Pulmonary artery endothelial cell (primary cell): ENCODE measurements at regions not wholly inside any gene's neighbourhood (a gene's known extent, or its start where the extent isn't known, plus 50 kb on each side); places are given as distances from the start of the nearest gene placed in this dataset.

Experiments
- DNase-seq: peaks from one replicate; pipeline ENCODE4 v3.0.0-alpha.2; 2011; ENCODE audit warnings: low read depth, low spot score

DNA sequence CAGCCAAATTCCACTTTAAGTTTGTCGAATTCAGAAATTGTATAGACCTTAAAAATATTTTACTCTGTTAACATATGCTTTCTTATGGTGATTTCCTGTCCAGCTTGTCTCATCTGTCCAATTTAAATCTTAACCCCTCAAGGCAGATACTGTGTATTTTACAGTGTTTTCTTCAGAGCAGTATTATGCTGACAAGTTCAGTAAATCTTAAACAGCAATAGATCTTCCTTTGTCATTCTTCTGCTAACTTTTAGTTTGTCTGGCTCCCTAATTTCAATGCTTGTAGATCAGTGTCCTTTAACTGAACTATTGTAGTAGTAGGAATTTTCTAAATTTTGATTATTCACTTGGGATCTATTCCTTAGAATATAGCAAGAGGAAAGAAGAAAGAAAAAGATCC is 52.8 kb upstream of the MEIS1 start:
- no peak for DNase-seq

DNA sequence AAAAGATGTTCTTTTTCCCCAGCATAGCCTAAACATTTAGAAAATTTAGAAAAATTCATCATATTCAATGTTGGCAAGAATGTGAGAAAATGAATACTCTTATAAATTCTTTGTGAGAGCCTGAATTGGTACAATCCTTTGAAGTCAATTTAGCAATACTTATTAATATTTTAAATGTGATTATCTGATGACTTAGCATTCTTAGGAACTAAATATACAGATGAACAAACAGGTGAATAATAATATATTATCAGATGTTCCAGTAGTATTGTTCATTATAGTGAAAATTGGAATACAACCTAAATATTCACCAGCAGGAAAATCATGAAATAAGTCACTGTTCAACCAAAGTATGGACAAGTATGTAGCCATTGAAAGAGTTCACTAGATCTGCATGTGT is 55.5 kb upstream of the MEIS1 start:
- no peak for DNase-seq

DNA sequence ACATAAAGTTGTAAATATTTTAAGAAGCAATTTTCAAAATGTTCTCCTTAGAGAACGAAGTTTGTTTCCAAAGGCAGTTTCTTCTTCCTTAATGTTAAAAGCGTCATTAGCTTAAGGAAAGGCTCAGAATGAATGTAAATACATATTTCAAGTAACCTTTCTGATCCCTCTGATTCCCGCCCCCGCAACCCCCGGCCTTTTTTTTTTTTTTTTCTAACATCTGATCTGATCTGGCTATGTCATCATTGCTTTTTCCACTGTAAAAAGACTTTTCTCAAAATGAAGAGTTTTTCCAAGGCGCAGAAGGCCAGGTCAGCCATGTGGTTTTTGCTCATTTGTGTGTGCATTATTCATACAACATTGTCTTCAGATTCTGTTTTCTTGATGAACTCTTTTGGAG is 57.1 kb upstream of the MEIS1 start:
- DNase-seq = no peak

DNA sequence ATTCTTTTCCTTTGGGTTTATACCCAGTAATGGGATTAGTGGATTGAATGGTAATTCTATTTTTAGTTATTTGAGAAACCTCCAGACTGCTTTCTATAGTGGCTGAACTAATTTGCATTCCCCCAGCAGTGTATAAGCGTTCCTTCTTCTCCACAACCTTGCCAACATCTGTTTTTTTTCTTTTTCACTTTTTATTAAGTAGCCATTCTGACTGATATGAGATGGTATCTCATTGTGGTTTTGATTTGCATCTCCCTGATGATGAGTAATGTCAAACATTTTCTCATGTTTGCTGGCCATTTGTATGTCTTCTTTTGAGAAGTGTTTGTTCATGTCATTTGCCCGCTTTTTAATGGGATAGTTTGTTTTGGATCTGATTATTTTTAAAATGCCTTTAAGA is 64.1 kb upstream of the MEIS1 start:
- no peak for DNase-seq

DNA sequence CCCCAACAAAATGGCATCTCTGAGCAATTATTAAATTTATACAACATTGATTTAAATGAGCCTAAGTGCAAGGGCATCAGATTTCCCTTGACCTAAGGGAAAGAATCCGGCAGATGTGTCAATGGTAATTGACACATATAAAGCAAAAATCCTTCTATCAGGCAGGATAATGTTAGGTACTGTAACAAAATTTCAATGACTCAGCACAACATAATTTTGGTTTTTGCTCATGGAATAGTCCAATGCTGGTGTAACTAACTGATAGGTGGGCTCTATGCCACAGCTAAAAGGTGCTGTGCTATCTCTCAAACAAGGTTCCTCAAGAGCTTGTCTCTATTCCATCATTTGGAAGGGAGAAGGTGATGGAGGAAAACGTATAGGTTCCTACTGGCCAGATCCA is 68.3 kb upstream of the MEIS1 start:
- DNase-seq = no peak

DNA sequence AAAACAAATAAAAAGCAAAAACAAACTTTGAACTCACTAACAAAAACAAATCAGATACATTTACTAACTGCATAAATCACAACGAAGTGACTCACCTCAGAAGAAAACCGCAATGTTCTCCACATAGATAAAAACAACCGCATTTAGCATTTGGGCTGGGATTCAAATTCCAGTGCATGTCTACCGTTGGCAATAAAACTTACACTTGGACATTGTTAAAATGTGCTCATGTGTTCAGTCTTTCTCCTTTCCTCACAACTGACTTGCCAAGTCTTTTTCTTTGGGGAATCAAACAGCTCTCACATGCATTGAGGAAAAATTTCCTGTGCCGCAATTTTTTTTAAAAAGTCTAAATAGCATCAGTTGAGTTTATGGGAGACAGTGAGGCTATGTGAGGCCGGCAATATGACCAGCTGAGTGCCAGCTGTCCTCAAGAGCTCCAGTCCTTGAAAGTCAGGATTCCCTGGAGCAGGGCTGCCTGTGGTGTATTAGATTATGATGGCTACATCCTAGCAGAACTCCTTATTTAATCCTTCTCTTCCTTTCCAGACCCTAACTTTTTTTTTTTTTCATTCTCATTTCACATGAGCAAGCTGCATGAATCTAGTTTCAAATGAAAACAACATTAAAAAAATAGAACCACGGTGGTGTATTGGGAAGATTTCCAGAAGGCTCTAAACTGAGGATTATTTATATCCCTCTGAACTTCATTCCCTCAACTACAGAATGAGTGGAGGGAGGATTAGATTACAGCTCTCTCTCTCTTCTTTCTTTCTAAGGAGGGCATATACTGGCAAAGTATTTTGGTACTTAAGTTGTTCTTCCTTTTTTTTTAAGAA is 70.2 kb upstream of the MEIS1 start:
- DNase-seq = no peak

DNA sequence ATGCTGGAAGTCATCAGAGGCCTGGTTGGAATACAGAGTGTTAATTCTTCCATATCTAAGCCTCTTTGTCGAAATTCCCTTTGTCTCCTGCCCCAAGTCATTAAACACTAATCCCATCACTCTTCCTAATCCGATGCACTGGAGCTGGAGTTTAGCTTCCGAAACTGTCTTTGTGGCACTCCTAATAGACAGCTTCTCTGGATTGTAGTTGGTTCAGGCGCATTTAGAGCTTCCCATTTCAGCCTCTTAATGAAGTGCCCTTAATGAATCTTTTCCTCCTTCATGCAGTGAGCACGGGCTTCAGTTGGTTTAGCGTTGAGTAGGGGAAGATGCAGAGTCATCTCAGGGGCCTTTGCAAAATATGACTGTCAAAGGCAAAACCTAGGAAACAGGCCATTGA is 72.2 kb upstream of the MEIS1 start:
- no peak for DNase-seq

DNA sequence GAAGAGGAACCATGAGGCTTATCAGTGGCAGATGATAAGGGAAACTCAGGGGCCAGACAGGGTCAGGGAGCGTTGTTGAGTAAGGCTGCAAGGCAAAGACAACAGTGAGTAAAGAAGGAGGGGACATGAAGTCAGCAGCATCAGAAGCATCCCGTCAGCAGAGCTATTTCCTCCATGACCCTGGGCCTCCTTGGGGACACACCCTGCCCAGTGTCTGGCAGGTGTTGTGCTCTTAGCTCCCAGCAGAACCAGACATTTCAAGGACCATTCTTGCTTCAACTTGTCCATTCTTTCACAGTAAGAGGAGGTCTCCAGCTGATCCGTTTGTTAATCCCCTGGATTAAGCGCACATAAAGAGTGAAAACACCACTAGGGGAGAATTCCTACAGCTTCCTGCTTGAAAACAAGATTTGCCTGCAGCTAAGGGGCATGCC is 88.7 kb upstream of the MEIS1 start:
- DNase-seq = no peak

DNA sequence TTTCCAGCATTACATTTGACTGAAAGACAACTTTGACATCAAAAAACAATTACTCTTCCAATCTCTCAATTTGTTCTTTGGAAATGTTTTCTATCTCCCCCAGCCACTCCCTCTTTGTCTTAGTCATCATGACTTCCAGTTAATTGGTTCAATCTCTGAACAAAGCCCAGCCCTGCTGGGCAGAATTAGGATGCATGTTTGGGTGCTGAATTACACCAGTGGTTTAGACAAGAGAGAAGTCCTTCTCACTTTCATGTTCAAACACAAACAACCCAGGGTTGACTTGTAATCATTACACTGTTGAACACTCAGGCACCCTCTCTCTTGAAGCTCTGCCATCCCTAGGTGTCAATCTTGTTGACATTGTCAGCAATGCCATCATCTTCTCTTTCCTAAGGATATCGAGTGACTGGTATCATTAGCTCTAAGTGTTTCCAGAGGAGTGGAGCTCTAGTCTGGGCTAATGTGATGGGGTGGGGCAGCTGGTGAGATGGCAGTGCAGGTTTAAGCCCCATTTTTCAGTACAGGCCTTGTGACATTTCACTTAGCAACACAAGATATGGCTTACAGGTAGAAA is 90.8 kb upstream of the MEIS1 start:
- no peak for DNase-seq

DNA sequence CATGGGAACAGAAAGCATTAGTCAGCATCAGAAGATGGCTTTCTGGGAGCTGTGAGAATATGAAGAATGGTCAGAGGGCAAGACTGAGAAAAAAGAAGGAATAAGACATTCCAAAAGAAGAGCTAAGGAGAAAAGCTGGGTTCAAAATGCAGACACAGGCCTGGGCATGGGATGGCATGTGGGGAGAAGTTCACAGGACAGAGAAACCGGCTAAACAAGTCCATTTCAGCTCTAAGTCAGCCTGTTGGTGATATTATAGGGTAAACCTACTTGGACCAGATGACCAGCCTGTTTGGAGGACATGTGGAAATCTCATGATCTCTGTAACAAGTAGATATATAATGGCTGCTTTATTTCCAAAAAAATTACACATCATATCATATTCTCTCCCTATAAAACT is 91.7 kb upstream of the MEIS1 start:
- no peak for DNase-seq

DNA sequence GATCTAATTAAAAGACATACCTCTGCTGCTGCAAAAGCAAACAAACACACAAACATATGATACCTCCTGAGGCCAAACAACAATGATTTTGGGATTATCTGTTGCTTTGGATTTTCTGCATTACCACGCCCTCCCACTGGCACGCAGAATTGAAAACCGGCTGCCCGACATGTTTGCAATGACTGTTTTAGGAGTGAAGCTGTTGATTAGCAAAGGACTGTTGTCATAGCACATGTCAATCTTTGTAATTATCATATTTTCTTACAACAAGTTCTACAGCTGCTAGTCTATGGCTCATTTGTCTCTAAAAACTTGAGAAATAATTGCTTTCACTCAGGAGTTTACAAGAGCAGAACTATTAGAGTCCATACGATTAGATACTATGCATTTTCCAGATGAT is 94.4 kb upstream of the MEIS1 start:
- no peak for DNase-seq

DNA sequence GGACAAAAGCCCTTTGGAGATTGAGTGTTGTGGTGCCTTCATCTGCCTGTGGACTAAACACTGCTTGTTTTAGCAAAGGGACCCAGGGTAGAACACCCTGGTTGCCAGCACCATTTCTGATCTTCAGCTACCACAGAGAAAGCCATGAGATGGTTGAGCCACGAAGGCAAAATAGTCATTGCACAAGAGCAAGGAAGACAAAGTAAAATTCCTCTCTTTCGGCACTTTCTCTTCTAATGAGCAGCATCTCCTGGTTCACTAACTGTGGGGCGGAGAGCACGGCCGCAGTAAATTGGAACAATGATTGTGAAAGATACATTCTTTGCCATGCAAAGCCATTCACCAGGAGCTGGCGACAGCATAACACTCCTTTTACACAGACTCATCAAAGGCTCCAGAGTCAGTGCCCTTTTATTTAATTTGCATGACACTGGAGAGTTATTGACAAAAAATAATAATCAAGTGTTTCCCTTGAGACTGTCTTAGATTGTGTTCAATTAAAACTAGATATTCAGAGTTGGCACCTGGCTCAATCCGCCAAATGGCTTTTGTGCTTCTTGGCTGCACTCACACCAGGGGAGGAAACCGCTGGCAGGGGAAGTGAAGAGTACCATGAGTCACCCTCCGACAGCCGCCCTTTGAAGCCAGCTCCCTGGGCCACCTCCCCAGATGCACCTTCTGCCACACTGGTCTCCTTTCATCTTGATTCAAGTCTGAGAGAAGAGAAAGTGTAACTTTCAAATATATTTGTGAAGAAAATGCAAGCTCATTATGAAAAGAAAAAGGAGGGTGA is 100.5 kb upstream of the MEIS1 start:
- DNase-seq = no peak

DNA sequence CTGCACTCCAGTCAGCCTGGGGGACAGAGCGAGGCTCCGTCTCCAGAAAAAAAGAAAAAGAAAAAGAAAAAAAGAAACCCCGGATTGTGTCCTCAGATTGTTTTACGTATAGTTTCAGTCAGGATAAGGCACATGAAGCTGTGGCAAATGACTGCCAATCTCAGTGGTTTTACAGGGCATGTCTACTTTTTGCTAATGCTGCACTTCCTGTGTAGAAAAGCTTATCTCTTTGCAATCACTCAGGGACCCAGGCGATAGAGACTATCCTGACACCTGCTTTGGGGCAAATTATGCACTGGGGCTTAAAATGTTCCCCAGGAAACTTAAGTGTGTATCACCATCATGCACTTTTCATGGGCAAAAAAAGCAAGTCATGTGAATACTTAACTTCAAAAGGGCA is 103.7 kb upstream of the MEIS1 start:
- DNase-seq = no peak

DNA sequence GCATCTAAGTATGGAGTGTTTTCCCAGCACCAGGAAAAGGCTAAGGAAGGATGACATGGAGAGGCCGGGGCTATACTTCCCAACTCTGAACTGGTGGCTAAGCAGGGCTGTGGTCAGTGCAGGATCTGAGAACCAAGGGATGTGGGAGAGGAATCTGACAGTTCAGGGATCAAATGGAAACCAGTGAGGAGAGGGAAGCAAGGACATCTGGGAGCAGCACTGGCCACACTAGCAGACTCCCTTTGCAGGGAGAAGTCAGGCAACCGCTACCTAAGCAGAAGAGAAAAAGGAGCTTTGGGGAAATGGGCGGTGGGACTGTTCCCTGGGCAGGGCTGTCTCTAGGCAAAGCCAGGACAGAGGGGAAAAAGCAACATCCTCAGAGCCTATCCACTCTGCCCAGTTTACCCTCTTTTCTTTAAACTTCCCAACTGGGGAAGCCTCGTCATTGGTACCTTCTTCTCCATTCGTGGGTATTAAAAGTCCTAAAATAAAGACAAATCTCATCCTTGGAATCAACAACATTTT is 105.8 kb upstream of the MEIS1 start:
- DNase-seq = no peak

DNA sequence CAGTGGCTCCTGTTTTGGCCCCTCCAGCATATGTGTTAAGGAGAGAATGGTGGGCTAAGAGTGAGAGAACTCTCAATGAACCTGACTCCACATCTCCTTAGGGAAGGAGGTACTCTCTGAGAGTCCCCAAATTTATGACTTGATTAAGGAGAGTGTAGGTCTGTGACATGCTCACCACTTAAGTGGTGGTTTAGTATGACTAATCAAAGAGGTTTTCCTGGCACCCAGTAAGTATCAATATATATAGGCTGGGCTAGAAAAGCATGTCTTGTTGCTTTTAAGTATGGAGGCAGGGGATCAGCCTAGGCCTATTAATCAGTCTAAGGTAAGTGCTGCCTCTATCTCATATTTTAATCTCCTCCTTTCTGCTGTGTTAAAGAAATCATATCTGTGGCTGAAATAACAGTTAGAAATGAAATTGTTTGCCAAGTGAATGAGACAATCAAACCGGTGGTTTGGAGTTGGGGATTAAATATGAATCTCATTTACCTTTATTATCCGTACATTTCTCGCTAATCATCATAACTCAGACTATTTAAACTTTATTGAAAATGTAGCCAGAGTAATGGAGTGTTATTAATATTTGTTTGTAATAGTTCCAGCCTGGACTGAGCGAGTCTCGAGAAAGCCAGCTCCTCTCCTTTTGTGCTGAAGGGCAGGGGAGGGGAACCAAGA is 107.7 kb upstream of the MEIS1 start:
- no peak for DNase-seq

DNA sequence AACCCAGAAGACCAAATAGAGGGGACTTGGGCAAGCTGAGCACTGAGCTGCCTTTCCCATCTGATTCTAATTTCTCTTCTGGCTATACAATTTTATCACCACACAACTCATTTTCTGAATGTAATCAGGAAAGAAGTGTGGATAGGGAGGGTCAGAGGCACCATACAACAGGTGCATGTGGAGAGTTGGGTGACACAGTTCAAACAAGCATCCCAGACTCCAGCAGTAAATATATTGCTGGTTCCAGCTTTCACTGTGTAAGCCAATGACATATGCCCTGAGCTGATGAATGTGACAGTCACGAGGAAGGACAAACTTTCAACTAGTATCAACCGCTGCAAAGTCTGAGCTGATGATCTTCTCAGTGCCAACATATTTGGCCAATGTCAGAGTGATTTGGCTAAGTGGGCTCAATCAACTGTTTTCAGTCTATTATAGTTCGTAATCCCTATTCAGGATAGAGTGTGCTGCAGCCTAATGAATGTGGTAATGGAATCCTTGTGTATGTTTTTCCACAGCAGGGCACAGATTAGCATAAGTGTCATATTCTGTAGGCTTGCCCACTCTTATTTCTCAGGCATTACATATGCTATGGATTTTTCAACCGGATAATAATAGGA is 109.9 kb upstream of the MEIS1 start:
- no peak for DNase-seq

DNA sequence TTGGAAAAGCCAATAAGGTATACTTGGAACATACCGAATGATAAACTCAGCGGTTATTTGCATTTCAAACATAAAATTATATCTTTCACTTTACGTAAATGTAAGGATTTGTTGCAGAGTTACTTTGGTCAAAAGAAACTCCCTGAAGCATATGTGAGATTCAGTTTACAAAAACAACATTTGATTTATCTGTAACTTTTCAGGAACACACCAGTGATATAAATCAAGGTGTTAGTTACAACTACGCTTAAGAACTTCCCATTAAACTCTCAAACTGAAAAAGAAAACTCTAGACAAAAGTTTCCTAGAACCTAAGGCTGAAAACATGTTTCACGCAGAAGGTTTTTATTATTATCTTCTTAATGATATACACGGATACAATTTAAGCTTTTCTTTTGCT is 110.6 kb upstream of the MEIS1 start:
- no peak for DNase-seq

DNA sequence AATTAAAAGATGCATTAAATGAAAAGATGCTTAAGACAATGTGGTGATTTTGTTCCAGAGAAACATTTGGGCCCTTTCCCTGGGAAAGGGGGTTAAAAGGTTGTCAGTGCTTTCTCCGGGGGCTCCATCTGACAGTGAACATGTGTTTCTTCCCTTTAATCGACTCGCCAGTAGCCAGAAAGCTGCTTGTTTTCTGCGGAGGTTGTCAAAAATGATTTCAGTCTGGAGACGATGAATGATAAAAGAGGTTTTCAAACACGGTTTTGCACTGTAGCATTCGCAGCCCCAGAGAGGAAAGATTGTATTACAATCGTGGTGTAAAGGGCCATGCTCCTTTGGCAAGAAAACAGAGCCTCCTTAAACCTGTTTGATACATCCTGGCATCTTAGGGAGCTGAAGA is 111.5 kb upstream of the MEIS1 start:
- DNase-seq = no peak

DNA sequence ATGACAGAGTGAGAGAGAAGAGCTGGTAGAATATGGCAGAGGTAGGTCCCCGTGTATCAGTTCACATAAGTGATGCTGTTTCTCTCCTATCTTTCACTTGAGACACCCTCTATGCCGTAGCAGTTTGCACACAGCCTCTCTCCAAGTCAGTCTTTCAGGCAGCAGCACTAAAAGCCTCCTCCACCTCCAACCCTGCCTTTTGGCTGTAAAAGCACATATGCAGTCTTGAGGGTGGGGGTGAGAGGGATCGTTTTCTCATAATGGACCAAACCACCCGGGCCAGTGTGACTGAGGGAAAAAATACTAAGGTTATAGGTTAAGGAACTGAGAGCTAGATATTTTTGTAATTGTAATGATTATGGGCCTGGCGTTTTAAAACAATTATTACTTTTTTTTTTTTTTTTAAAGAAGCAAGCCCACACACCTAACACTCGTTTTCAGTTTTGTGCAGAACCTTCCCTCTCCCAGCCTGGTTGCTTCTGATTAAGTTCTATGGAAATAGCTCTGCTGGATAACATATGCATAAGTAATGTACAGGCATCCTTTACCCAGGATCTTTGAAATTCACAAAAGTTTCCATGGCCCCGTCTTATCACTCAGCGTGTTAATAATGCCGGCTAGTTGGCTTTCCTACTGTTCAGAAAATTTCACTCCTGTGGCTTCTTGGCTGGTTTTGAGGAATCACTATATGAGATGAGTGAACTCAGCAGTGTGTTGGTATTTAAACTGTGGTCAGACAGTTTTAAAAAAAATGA is 112.2 kb upstream of the MEIS1 start:
- no peak for DNase-seq

DNA sequence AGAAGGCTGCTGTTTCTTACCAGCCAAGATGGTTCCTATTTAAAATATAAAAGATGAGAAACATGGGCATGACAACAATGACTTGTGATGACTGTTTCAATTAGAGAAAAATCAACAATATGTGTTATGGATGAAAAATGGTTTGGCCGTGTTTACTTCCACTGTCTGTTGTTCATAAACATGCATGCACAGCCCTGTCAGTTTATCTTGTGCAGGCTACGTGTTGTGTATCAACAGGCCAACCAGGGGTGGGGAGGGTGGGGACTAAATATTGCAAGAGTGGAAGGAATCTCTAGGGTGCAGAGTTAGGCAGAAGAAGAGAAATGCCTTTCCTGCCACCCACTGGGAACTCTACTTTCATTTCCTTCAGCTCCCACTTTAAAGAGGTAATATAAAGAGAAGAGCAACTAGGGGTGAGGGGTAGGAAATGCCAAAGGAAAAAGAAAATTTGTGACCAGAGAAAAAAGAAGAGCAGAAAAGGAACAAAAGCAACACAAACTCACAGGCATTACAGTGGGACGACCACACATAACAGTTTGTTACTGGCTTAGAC is 116.8 kb upstream of the MEIS1 start:
- DNase-seq = no peak
